ENCODE measurements at regions not wholly inside any gene's neighbourhood (a gene's known extent, or its start where the extent isn't known, plus 50 kb on each side); places are given as distances from the start of the nearest gene placed in this dataset.

DNA sequence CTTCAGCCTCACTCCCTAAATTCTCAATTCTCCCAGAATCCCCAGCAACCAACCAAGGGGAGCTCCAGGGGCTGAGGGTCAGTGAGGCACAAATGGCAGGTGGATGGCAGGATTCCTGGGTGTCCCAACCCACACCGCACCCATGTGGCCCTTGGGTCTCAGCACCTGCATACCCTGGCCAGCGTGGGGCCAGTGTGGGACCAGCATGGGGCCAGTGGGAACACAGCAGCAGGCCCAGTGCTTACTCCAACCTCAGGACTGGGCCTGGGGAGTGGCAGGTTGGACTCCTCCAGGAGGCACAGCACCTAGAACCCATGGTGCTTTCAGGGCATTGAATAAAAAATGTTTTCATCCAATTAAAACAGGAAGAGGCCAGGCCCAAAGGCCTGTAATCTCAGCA is 202.0 kb downstream of the TSHZ3 start:
- H3K27me3 ChIP-seq (ENCODE audit: low read depth), result no peaks in the 10 kb centered on the region
- no peak overlapping the region for H3K4me3 ChIP-seq
- no peaks in the 10 kb centered on the region for H3K36me3 ChIP-seq (replicated peaks)
- in situ Hi-C loops (cut with MboI; ENCODE audit: low sequenced_read_pairs), result no loop called here
- DNase-seq (ENCODE audit: low spot score in 2 of 2), result no peak
- H3K4me1 ChIP-seq, result no peaks in the 10 kb centered on the region
- H3K9me3 ChIP-seq, result no peaks in the 10 kb centered on the region

DNA sequence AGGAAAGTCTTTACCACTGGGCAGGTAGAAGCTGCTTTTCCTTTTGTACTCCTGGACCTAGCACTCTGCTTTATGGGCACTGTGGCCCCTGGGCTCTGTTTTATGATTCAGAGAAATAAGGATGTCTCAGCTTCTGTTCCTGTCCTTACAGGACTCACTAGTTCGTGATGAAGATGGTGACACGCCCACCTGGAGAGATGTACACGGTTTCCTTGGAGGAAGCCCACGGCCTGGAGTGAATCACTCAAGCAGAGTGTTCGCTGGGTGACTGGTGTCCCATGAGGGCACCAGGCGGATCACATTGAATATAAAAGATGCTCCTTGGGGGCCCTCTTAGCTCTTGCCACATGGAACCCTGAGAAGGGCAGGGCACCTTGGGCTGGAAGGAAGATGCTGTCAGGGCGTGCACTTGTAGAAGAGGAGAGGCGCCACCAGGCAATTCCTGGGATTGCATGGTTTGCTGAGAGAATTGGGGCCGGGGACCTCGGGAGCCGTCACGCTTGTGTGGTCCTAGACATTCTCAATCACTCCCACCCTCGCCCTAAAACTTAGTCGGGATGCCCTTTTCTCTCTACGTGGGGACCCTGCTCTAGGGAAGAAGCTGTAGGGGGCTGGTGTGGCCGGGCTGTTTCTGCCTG is 202.6 kb downstream of the TSHZ3 start:
- Histone ChIP-seq H3K4me3 (no peak overlapping the region), H3K4me1 (no peaks in the 10 kb centered on the region), H3K27me3 (ENCODE audit: low read depth) (no peaks in the 10 kb centered on the region), H3K36me3 (replicated peaks) (no peaks in the 10 kb centered on the region), H3K9me3 (no peaks in the 10 kb centered on the region)
- in situ Hi-C loops (cut with MboI; ENCODE audit: low sequenced_read_pairs), result no loop called here
- no peak for DNase-seq (ENCODE audit: low spot score in 2 of 2)

DNA sequence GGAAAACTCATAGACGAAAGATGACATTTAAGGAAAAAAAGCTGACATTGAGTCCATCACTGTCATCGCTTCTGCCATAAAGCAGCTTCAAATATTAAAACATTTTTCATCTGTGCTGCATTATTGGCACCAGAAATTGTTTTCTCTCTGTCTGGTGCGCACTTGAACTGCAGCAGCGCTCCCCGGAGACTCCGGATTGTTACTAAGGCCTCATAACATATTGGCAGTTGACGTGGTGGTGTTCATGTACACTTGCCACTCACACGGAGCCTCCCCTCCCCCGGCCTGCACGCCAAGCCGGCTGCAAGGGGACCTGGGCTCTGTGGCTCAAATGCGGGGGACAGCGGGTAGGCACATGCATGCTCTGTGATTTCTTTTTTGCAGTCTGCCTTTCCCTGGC is 203.2 kb downstream of the TSHZ3 start:
- H3K27me3 ChIP-seq (ENCODE audit: low read depth), result no peaks in the 10 kb centered on the region
- H3K9me3 ChIP-seq, result no peaks in the 10 kb centered on the region
- no peak for DNase-seq (ENCODE audit: low spot score in 2 of 2)
- no peaks in the 10 kb centered on the region for H3K36me3 ChIP-seq (replicated peaks)
- in situ Hi-C loops (cut with MboI; ENCODE audit: low sequenced_read_pairs), result no loop called here
- H3K4me1 ChIP-seq, result no peaks in the 10 kb centered on the region
- no peak overlapping the region for H3K4me3 ChIP-seq

DNA sequence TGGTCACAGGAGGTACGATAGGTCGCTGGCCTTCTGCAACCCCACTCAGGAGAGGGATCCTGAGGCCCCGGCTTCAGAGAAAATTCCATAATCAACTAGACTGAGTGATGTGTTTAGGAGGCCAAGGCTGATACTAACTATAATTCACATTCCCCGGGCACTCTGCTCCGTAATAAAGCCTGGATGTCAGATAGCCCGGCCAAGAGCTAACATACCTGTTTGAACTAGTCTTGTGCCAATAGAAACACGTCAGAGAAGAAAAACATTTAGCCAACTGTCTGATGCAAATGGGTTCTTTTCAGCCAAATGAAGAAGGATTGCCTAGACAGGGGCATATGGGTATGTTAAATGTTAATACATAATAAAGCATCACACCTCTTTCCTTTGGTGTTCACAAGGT is 204.2 kb downstream of the TSHZ3 start:
- H3K27me3 ChIP-seq (ENCODE audit: low read depth), result no peaks in the 10 kb centered on the region
- no peak overlapping the region for H3K4me3 ChIP-seq
- H3K9me3 ChIP-seq, result no peaks in the 10 kb centered on the region
- in situ Hi-C loops (cut with MboI; ENCODE audit: low sequenced_read_pairs), result no loop called here
- DNase-seq (ENCODE audit: low spot score in 2 of 2), result no peak
- no peaks in the 10 kb centered on the region for H3K4me1 ChIP-seq
- no peaks in the 10 kb centered on the region for H3K36me3 ChIP-seq (replicated peaks)

DNA sequence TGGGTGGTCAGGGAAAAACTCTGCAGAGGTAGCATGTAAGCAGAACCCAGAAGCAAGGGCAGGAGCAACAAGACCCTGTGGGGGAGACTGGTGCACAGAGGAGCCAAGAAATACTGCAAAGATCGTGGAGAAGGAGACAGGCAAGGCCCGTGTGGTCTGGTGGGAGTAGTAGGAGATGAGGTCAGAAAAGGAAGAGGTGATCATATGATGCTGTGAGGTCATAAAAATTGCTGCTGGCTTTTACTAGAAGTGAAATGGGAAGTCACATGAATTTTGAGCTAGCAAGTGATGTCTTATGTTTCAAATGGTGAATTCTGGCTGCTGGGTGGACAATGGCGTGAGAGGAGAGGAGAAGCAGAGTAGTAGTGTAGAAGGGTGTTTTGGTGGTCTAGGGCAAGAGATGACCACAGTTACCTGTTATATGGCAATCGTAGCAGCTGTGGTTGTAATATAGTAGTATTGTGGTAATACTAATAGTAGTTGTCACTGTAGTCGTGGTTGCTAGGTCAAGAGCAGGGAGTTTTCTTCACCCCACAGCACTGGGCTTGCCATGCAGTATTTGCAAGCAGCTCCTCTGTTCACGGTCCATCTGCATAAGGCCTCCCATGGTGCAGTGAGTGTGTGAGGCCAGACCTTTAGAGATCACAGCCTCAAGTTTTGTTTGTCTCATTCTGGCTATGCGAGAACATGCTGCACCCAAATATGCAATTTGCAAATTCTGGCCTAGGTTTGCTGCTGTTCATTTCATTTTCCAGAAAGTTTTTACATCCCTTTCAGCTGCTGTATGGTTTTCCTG is 205.0 kb downstream of the TSHZ3 start:
- H3K27me3 ChIP-seq (ENCODE audit: low read depth), result no peaks in the 10 kb centered on the region
- in situ Hi-C loops (cut with MboI; ENCODE audit: low sequenced_read_pairs), result no loop called here
- no peaks in the 10 kb centered on the region for H3K4me1 ChIP-seq
- H3K4me3 ChIP-seq, result no peak overlapping the region
- H3K9me3 ChIP-seq, result no peaks in the 10 kb centered on the region
- no peaks in the 10 kb centered on the region for H3K36me3 ChIP-seq (replicated peaks)
- no peak for DNase-seq (ENCODE audit: low spot score in 2 of 2)

DNA sequence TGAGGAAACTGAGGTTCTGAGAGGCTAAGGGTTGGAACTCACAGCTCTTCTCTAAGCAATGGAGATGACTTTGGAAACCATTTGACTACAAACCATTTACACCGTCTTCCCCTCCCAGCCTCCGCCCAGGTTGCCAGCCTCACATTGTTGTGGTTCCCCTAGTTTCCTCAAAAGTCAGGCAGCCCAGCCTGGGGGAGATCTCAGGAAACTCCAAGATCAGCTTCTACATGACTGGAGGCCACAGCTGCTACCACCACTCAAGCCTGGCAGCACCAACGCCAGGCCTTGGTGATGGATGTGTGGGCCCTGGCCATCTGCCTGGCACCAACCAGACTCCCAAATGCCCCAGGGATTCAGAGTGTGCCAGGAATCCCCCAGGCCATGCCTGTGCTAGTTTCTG is 207.9 kb downstream of the TSHZ3 start:
- no peak for DNase-seq (ENCODE audit: low spot score in 2 of 2)
- Histone ChIP-seq H3K9me3 (no peaks in the 10 kb centered on the region), H3K4me1 (no peaks in the 10 kb centered on the region), H3K36me3 (replicated peaks) (no peaks in the 10 kb centered on the region), H3K27me3 (ENCODE audit: low read depth) (no peaks in the 10 kb centered on the region), H3K4me3 (no peak overlapping the region)
- in situ Hi-C loops (cut with MboI; ENCODE audit: low sequenced_read_pairs), result no loop called here

DNA sequence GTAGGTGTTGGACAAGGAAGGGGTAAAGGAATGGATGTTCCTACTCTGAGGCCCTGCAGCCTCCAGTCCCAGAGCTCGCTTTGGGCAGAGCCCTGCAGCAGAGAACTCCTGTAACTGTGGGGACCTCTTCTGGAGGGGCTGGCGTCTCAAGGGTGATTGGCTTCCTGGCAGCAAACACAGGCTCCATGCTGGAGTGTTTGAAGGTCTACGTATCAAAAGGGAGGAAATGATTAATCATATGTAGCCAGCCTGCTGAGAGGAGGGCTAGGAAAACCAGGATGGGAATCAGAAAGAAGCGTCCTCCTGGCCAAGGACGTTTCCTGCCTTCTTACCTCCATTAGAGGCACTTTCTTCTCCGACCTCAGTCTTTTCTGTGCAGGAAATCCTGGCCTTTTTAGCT is 208.5 kb downstream of the TSHZ3 start:
- in situ Hi-C loops (cut with MboI; ENCODE audit: low sequenced_read_pairs), result no loop called here
- no peak for DNase-seq (ENCODE audit: low spot score in 2 of 2)
- Histone ChIP-seq H3K36me3 (replicated peaks) (no peaks in the 10 kb centered on the region), H3K4me1 (no peaks in the 10 kb centered on the region), H3K4me3 (no peak overlapping the region), H3K27me3 (ENCODE audit: low read depth) (no peaks in the 10 kb centered on the region), H3K9me3 (no peaks in the 10 kb centered on the region)

DNA sequence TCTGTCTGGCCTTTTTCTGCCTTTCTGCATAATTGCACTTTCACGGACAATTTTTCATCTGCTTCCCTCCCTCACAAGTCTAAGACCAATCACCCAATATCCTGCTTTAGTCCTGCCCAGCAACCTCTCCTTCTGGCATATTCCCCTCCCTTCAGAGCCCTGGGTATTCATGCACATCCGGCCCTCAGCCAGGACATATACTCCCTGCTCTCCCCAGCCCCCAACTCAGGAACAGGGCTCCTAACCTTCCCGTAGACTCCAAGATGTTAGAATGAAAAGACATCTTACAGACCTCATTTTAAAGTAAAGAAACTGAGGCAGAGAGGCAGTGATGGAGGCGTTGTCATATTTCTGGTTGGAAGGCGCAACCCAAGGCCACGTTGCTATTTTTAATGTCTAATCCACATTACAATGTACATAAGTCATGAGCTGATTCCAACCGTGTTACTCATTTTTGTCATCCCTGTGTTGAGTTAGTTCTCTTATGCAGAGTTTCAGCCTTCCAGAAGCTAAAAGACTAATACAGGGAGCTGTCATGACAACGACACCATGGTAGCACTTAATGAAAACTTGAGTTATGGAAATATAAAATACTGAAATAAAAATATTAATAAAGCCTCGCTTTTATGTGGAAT is 209.2 kb downstream of the TSHZ3 start:
- in situ Hi-C loops (cut with MboI; ENCODE audit: low sequenced_read_pairs), result no loop called here

DNA sequence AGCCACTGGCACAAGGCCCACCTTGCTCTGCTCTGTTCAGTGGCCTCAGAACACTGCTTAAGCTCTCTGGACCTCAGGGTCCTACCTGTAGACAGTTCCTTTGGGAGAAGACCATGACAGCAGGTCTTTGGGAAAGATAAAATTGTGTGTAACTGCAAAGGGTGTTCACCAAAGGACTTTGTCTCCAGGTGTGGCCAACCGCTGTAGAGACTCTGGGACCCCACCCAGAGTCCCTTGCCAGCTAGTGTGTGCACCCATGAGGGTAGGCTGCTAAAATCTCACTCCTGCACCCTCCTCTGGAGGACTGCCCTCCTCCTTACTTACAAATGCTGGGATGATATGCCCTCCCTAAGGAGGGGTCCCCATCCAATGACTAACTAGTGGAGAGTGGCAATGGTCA is 211.2 kb downstream of the TSHZ3 start:
- H3K4me3 ChIP-seq, result no peak overlapping the region
- H3K9me3 ChIP-seq, result no peaks in the 10 kb centered on the region
- no peaks in the 10 kb centered on the region for H3K4me1 ChIP-seq
- H3K27me3 ChIP-seq (ENCODE audit: low read depth), result no peaks in the 10 kb centered on the region
- no peaks in the 10 kb centered on the region for H3K36me3 ChIP-seq (replicated peaks)
- no peak for DNase-seq (ENCODE audit: low spot score in 2 of 2)
- in situ Hi-C loops (cut with MboI; ENCODE audit: low sequenced_read_pairs), result no loop called here

More for the DNA sequence above, 209.2 kb downstream of the TSHZ3 start:
- no peak overlapping the region for H3K4me3 ChIP-seq
- no peak for DNase-seq (ENCODE audit: low spot score in 2 of 2)
- H3K4me1 ChIP-seq, result no peaks in the 10 kb centered on the region
- no peaks in the 10 kb centered on the region for H3K9me3 ChIP-seq
- no peaks in the 10 kb centered on the region for H3K36me3 ChIP-seq (replicated peaks)
- H3K27me3 ChIP-seq (ENCODE audit: low read depth), result no peaks in the 10 kb centered on the region

DNA sequence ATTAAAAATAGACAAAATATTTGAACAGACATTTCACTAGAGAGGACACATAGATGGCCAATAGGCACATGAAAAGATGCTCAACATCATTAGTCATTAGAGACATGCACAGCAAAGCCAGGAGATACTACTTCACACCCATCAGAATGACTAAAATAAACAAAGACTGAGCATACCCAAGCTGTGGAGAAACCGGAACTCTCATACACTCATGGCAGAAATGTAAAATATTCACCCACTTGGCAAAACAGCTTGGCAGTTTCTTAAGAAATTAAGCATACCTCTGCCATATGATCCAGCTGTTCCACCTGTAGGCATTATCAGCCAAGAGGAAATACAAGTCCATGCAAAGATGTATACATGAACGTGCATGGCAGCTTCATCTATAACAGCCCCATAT is 213.4 kb downstream of the TSHZ3 start:
- H3K36me3 ChIP-seq (replicated peaks), result no peaks in the 10 kb centered on the region
- H3K4me3 ChIP-seq, result no peak overlapping the region
- H3K27me3 ChIP-seq (ENCODE audit: low read depth), result no peaks in the 10 kb centered on the region
- DNase-seq (ENCODE audit: low spot score in 2 of 2), result no peak
- in situ Hi-C loops (cut with MboI; ENCODE audit: low sequenced_read_pairs), result no loop called here
- H3K9me3 ChIP-seq, result no peaks in the 10 kb centered on the region
- H3K4me1 ChIP-seq, result no peaks in the 10 kb centered on the region

DNA sequence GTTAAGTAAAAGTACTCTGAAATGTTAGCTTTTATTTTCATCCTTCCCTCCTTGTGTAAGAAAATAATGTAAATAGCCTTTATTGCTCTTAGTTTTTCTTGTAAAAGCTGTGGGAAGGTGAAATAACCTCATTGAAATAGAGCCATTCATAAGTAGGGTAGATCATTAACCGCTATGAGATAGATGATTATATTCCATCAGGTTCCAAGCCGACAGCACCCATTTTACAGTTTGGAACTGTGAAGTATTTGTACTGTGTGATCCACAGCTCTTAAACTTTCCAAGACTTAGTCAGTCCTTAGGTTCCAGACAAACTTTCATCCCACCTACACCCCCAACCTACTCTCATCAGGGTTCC is 216.5 kb downstream of the TSHZ3 start:
- no peak overlapping the region for H3K4me3 ChIP-seq
- in situ Hi-C loops (cut with MboI; ENCODE audit: low sequenced_read_pairs), result no loop called here
- H3K36me3 ChIP-seq (replicated peaks), result no peaks in the 10 kb centered on the region
- H3K4me1 ChIP-seq, result no peaks in the 10 kb centered on the region
- no peaks in the 10 kb centered on the region for H3K27me3 ChIP-seq (ENCODE audit: low read depth)
- no peak for DNase-seq (ENCODE audit: low spot score in 2 of 2)
- H3K9me3 ChIP-seq, result no peaks in the 10 kb centered on the region

DNA sequence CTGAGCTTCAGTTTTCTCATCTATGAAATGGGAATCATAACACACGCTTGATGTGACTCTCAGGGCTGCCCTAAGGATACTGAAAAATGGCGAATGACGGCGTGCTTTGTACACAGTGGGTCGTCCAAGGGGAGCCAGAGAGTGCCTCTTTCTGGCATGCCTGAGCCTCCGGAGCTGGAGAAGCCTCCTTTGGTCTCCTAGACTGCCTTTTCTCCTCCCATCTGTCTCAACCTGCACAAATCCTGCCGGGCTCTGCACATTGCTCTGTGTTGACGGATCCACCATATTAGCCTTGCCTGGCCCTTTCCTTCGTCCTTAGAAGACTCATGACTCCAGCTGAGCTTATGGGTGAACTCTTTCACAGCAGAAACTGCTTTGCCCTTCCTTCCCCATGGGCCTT is 220.9 kb downstream of the TSHZ3 start:
- DNase-seq (ENCODE audit: low spot score in 2 of 2), result no peak
- H3K36me3 ChIP-seq (replicated peaks), result no peaks in the 10 kb centered on the region
- no peak overlapping the region for H3K4me3 ChIP-seq
- in situ Hi-C loops (cut with MboI; ENCODE audit: low sequenced_read_pairs), result no loop called here
- H3K27me3 ChIP-seq (ENCODE audit: low read depth), result no peaks in the 10 kb centered on the region
- H3K4me1 ChIP-seq, result no peaks in the 10 kb centered on the region
- no peaks in the 10 kb centered on the region for H3K9me3 ChIP-seq

DNA sequence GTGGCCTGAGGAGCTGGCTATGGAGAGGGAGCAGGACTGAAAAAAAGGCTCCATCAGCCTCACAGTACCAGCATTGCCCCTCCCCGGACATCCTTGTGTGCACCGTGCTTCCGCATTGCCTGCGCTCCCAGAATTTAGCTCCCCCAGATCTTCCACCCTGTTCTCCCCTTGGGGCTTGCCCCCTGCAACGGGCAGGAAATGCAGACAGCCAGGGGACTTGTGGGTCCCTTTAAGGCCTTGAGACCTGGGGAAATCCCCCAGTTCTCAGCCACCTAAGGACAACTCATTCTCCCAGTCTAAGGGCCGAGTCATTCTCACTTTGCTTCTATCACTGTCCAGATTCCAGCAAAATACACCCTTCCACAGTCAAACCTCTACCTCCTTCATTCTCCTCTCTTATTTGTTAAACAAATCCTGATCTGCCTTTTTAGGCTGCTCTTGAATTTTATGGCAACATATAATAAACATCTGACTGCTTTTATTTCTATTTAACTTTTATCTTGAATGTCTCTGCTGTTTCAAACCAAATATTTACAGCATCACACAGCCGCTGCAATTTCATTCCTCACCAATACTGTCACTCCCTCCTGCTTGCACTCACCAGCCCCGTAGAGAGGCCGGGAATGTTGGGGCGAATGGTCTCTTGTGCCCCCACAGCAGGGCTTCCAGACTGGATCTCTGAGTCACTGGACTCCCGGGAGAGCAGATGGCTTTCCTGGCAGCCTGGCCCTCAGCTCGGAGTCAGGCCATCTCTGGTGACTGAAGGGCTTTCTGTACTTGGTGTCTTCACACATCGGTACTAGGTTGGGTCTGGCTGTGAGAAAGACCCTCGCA is 221.9 kb downstream of the TSHZ3 start:
- no peak for DNase-seq (ENCODE audit: low spot score in 2 of 2)
- H3K4me3 ChIP-seq, result no peak overlapping the region

DNA sequence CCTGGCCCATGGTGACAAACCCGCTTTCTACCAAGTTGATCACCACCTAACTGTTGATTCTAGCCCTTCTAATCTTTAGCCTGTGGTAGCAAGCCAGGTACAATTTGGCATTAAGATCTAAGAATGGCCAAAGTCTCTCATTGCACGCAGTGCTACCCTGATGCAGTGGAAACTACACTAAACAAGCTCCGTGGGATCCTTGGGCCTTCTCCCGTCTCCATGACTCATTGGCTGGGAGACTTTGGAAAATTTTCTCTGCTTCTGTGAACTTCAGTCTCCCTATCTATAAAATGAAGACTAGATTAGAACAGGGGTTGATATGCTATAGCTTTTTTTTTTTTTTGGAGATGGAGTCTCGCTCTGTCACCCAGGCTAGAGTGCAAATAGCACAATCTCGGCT is 223.0 kb downstream of the TSHZ3 start:
- H3K9me3 ChIP-seq, result no peaks in the 10 kb centered on the region
- no peak overlapping the region for H3K4me3 ChIP-seq
- H3K27me3 ChIP-seq (ENCODE audit: low read depth), result no peaks in the 10 kb centered on the region
- H3K4me1 ChIP-seq, result no peaks in the 10 kb centered on the region
- in situ Hi-C loops (cut with MboI; ENCODE audit: low sequenced_read_pairs), result no loop called here
- DNase-seq (ENCODE audit: low spot score in 2 of 2), result no peak
- no peaks in the 10 kb centered on the region for H3K36me3 ChIP-seq (replicated peaks)

More for the DNA sequence above, 221.9 kb downstream of the TSHZ3 start:
- no peaks in the 10 kb centered on the region for H3K27me3 ChIP-seq (ENCODE audit: low read depth)
- no peaks in the 10 kb centered on the region for H3K9me3 ChIP-seq
- H3K4me1 ChIP-seq, result no peaks in the 10 kb centered on the region
- H3K36me3 ChIP-seq (replicated peaks), result no peaks in the 10 kb centered on the region
- in situ Hi-C loops (cut with MboI; ENCODE audit: low sequenced_read_pairs), result no loop called here
